DND-41 (cell line): ENCODE measurements at regions not wholly inside any gene's neighbourhood (a gene's known extent, or its start where the extent isn't known, plus 50 kb on each side); places are given as distances from the start of the nearest gene placed in this dataset.

Experiments used
- ATAC-seq: fragments of 200-7000 bp; cut with Tn5 transposase; 3 replicates; pipeline ENCODE4 v1.9.1; 2021; ENCODE audit warnings: low read depth; ENCODE audit not compliant: insufficient read depth
- DNase-seq: peaks from one replicate; pipeline ENCODE4 v3.0.0-alpha.2; 2020
- H2AFZ ChIP-seq: 2 replicates; pipeline ENCODE4 v1.6.0; 2012; ENCODE audit warnings: low read depth, low read length
- H3K27ac ChIP-seq: 2 replicates; pipeline ENCODE4 v1.5.1; 2012; ENCODE audit warnings: low read length, inconsistent platforms
- H3K27me3 ChIP-seq: fragments of 200-600 bp; sonication (generic); 2 replicates; pipeline ENCODE4 v1.6.0; 2012; ENCODE audit warnings: low read length, mild to moderate bottlenecking, inconsistent platforms; ENCODE audit not compliant: insufficient read depth, poor library complexity
- H3K36me3 ChIP-seq: 2 replicates; pipeline ENCODE4 v1.5.1; 2012; ENCODE audit warnings: low read length, inconsistent platforms; ENCODE audit not compliant: insufficient read depth
- H3K4me1 ChIP-seq: 2 replicates; pipeline ENCODE4 v1.5.1; 2012; ENCODE audit warnings: mild to moderate bottlenecking, low read length; ENCODE audit not compliant: insufficient read depth
- H3K4me2 ChIP-seq: 2 replicates; pipeline ENCODE4 v1.6.0; 2012; ENCODE audit warnings: mild to moderate bottlenecking, moderate library complexity, low read length, inconsistent platforms; ENCODE audit not compliant: insufficient read depth
- H3K4me3 ChIP-seq, 2 experiments: fragments of 200-600 bp in 1 of 2; shearing (Covaris generic) in 1 of 2; 2 replicates each; pipeline ENCODE4 v1.5.1; 2012 to 2016; ENCODE audit warnings: inconsistent platforms in 2 of 2, low read length in 2 of 2, mild to moderate bottlenecking in 2 of 2, low read depth in 1 of 2, moderate library complexity in 1 of 2
- H3K79me2 ChIP-seq: 2 replicates; pipeline ENCODE4 v1.6.0; 2012; ENCODE audit warnings: low read length, inconsistent platforms; ENCODE audit not compliant: insufficient read depth
- H3K9ac ChIP-seq: 2 replicates; pipeline ENCODE4 v1.6.0; 2012; ENCODE audit warnings: low read depth, mild to moderate bottlenecking, inconsistent platforms, low read length, moderate library complexity
- H3K9me3 ChIP-seq: 2 replicates; pipeline ENCODE4 v1.5.1; 2012; ENCODE audit warnings: low read length, moderate library complexity, mild to moderate bottlenecking, inconsistent platforms; ENCODE audit not compliant: insufficient read depth, severe bottlenecking
- H4K20me1 ChIP-seq: 2 replicates; pipeline ENCODE4 v1.6.0; 2012; ENCODE audit warnings: low read length; ENCODE audit not compliant: insufficient read depth
- EZH2 ChIP-seq: IDR thresholded peaks from 3 replicates; pipeline ENCODE4 v1.6.1; 2012; ENCODE audit warnings: borderline replicate concordance, low read depth, mild to moderate bottlenecking, moderate library complexity, low read length, inconsistent platforms; ENCODE audit not compliant: severe bottlenecking
- TF ChIP-seq, protein P1 (sequence below): IDR thresholded peaks from 2 replicates; pipeline ENCODE4 v1.5.1; 2012; ENCODE audit warnings: borderline replicate concordance, low read length, moderate library complexity, mild to moderate bottlenecking; ENCODE audit not compliant: poor library complexity, severe bottlenecking; ENCODE audit errors: extremely low read depth

GRCh38 chr6:109304284-109305015, 77.8 kb downstream of the CD164 start:
- Histone ChIP-seq H3K4me2 (no peak overlapping the region), H3K27me3 (no peaks in the 10 kb centered on the region), H3K4me3 (no peak overlapping the region), H4K20me1 (no peaks in the 10 kb centered on the region), H3K27ac (no peak overlapping the region), H3K9me3 (no peaks in the 10 kb centered on the region), H3K9ac (no peak overlapping the region), H3K4me1 (peaks cover 8% of the 10 kb centered on the region), H3K79me2 (no peaks in the 10 kb centered on the region), H3K36me3 (no peaks in the 10 kb centered on the region), H2AFZ (no peak overlapping the region)
- DNase-seq = no peak
- no peak for TF ChIP-seq EZH2
- TF ChIP-seq, protein P1, sequence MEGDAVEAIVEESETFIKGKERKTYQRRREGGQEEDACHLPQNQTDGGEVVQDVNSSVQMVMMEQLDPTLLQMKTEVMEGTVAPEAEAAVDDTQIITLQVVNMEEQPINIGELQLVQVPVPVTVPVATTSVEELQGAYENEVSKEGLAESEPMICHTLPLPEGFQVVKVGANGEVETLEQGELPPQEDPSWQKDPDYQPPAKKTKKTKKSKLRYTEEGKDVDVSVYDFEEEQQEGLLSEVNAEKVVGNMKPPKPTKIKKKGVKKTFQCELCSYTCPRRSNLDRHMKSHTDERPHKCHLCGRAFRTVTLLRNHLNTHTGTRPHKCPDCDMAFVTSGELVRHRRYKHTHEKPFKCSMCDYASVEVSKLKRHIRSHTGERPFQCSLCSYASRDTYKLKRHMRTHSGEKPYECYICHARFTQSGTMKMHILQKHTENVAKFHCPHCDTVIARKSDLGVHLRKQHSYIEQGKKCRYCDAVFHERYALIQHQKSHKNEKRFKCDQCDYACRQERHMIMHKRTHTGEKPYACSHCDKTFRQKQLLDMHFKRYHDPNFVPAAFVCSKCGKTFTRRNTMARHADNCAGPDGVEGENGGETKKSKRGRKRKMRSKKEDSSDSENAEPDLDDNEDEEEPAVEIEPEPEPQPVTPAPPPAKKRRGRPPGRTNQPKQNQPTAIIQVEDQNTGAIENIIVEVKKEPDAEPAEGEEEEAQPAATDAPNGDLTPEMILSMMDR = no peak
- peak; percentile 62 for ATAC-seq

GRCh38 chr6:109303640-109304283, 78.5 kb downstream of the CD164 start:
- DNase-seq (no peak), ATAC-seq (no peak)
- Histone ChIP-seq H3K9me3 (no peaks in the 10 kb centered on the region), H3K9ac (no peak overlapping the region), H2AFZ (no peak overlapping the region), H3K4me3 (no peak overlapping the region), H3K27ac (no peak overlapping the region), H4K20me1 (no peaks in the 10 kb centered on the region), H3K4me1 (peaks cover 8% of the 10 kb centered on the region), H3K36me3 (no peaks in the 10 kb centered on the region), H3K4me2 (no peak overlapping the region), H3K27me3 (no peaks in the 10 kb centered on the region), H3K79me2 (no peaks in the 10 kb centered on the region)
- TF ChIP-seq, protein P1 = no peak
- TF ChIP-seq EZH2 = no peak

GRCh38 chr6:109303164-109303563, 79.1 kb downstream of the CD164 start:
- TF ChIP-seq, protein P1 = no peak
- TF ChIP-seq EZH2 = no peak
- no peak overlapping the region for H3K4me2 ChIP-seq

More at GRCh38 chr6:109303164-109303563, 79.1 kb downstream of the CD164 start:
- no peak for DNase-seq
- Histone ChIP-seq H3K36me3 (no peaks in the 10 kb centered on the region), H3K9ac (no peak overlapping the region), H3K27ac (no peak overlapping the region), H4K20me1 (no peaks in the 10 kb centered on the region), H3K9me3 (no peaks in the 10 kb centered on the region), H3K4me1 (peaks cover 8% of the 10 kb centered on the region), H3K27me3 (no peaks in the 10 kb centered on the region), H3K4me3 (no peak overlapping the region), H3K79me2 (no peaks in the 10 kb centered on the region), H2AFZ (no peak overlapping the region)
- no peak for ATAC-seq
